CD4-positive, alpha-beta T cell treated with Interleukin-4 for 4 hours (primary cell): ENCODE measurements at regions not wholly inside any gene's neighbourhood (a gene's known extent, or its start where the extent isn't known, plus 50 kb on each side); places are given as distances from the start of the nearest gene placed in this dataset.

Experiments
- DNase-seq: peaks from one replicate; pipeline ENCODE4 v3.0.0-alpha.2; 2020

DNA sequence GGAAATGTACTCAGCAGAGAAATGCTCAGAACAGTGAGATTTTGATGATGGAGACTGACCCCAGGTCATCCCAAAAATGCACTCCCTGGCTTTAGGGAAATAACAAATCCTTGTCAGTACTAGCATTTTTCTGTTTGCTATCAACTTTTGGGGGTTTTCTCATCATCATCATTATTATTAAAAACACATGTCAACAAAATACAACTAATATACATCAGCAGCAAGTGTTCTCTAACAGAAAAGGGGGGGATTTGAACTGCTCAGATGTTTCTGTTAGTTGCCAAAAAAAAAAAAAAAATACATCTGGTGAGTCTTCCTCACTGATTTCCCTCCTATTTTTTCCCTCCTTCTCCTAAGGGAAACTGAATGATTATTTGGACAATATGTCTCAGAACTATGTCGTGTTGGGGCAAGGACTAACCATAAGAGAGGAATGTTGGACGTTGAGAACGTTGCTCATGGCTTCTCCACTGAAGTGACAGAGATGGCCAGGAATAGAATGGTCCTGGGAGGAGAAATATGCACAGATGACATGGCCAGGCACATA lies 230.0 kb upstream of the MCTP2 start:
- no peak for DNase-seq

DNA sequence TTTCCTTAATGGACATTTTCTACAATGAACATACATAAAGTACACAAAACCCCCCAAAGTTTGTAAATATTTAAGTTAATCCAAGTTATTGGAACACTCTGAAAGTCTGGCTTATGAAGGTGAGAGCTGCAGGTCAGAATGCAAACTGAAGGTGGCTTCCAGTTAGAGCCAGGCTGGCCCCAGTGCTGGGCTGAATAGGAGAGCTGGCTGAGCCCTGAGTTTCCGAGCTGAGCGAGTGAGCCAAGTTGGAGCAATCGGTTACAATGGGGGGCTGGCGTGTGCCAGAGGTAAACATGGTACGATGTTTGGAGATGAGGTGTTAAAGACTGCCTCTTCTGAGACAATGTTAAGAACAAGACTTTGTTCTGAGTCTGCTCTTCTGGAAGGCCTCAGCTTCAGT lies 230.8 kb upstream of the MCTP2 start:
- DNase-seq = no peak

DNA sequence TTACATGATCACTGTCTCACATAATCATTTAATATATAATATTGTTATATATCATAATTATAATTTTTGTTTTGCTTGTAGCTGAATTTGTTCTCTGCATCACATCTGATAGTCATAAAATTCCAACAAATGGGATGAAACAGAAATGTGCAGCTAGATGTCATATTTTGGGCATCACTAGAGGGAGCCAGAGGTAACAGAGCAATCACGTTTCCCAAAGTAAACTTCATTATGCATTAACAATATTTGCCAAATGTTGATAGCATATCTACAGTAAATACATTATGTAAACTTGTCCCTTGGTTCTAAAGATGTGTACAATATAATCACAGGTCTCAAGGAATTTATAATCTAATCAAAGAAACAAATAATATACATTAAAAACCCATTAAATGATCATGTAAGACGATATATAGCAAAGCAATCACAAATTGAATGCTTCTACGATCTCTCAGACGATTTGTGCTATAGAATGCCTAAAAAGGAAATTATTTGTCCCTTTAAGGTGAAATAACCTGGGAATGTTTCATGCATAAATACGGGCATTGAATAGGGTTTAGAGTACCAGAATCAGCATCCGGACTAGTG lies 234.2 kb upstream of the MCTP2 start:
- DNase-seq = no peak

DNA sequence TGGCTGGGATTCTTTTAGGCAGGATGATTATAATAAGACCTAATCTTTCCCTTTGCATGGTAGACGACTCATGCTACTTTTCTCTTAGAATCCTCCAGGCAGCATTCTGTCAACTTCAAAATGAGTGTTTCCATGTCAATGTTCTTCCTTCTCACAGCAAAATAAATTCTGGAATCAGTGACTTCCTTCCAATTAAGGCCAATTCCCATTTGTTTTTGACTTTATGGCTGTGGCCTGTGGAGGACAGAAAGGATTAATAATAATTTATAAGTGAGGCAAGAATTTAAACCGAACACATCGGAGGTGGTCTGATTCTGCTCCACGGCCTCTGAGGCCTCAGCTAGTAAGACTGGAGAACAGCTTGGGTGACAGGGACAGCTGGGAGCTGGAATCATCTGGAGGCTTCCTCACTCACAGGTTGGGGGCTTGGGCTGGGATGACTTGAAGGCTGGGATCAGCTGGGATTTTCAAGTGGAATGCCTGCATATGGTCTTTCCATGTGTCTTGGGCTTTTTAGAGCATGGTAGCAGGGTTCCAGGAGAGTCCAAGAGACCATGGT lies 241.8 kb upstream of the MCTP2 start:
- no peak for DNase-seq

DNA sequence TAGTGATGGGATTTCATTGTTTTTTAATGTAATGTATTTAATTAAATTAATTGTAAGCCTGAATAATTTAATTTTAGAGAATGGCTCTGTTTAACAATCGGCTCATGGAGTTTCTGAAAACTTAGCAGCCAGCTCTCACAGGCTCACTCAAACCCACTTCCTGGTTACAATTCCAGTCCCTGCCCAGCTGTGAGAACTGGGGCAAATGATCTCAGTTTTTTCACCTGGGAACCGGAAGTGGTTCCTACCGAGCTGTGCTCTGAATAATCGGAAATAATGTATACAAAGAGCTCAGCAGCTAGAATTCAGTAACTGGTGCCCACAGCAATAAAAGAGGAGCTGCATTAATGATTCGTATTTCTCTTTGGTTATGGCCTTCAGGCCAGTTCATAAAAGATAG lies 244.3 kb upstream of the MCTP2 start:
- peak; percentile 36 for DNase-seq

DNA sequence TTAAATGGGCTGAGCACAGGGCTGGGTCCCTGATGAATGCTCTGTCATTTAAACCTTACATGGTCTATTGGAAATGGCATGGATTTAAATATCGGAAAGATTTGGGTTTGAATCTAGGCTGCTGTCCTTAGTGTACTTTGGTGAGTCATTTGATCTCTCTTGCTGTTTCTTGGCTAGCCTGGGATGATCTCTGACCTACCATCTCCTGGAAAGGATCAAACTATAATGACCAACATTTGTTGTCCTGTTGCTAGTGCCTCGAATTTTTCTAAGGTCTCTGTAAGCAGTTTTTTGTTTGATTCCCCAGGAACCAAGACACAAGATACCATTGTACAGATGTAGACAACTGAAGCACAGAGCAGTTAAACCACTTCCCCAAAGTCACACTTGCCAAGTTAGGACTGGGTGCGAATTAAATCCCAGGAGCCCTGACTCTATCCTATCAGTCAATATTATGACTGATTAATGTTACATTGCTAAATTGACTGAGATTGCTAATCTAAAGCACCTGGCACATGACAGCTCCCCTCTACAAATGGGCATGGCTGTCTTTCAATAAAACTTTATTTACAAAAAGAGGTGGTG lies 244.9 kb upstream of the MCTP2 start:
- DNase-seq = no peak

DNA sequence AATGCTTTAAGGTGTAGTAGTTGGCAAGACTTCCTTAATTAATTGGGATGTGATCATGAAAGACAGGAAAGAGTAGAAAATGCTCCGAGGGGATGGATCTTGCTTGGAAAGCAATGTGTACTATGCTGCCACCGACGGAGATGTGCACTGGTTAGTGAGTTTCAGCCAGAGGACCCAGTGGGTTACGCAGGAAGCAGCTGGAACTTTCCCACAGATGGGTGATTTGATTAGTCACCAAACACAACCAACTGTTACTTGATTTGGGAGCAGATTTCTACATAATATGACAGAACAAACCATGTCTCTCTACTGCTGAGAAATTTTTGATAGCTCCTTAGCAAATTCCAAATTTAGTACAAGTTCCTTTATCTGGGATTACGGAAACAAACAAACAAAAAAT lies 245.4 kb upstream of the MCTP2 start:
- no peak for DNase-seq

DNA sequence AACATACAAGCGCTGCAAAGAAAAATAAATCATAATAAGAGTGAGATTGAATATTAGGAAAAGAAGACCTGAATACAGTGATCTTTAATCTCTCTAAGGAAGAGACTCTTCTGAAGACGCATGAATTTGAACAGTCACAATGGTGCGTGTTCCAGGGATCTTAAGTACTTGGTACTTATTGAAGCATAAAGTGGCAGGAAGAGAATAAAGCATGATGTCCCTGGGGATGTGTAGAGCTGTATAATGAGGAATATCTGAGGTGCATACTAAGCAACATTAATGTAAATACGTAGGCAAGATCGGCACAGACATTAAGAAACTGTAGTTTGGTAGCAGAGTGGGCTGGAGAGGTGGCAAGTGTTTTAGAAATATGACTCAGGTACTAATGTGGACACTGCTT lies 246.2 kb upstream of the MCTP2 start:
- DNase-seq = no peak

DNA sequence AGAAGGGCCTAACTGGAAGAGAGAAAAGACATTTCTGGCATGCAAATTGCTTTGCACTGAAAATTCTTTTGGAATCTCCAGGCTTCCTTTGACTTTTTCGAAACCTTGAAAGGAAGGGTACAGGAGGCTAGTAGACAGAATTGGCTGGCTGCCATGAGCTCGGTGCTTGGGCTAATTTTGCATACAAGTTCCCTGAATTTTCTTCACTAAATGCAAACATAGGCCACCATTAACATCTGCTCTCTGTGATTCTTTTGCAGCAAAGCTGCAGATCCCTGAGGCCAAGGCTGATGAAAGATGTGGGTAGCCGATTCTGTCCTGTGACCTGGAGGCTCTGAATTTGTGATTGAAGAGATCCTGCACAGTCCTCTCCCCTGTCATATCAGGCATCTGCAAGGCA lies 247.8 kb upstream of the MCTP2 start:
- DNase-seq = no peak

DNA sequence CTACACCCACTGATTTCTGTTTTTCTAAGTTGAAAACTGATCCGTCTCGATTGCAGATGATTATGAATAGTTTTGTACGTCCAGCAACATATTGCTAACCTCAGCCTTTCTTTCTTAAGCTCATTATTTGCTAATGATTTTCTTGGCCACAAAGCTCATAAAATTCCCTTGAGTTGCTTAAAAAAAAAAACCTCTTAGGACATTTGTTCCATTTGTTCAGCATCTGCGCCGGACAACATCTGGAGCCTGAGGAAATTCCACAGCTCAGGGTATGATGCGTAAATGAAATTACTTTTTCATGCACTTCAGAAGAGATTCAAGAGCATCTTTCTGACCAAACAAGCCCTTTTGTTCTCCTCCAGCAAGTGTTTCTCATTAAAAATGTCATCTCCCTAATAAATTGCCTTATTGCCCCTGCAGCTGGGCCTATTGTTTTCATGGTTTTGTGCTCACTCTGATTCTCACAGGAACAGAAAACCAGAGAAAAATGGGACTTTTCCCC lies 249.1 kb upstream of the MCTP2 start:
- no peak for DNase-seq

DNA sequence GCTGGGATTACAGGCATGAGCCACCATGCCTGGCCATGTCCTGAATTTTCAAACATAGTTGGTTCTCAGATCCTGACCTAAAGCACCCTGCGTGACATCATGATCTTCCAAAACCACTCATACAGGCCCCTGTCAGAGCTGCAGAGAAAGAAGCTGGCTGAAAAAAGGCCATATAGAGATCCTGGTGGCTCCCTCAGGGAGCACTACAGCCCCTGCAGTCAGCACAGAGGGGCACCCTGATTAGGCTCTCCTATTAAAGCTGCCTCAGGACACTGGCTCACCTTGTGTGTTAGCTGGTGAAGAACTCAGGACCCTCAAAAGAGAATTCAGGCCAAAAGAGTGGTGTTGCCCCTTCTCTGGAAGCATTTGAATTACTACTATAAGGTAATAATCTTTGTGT lies 249.7 kb upstream of the MCTP2 start:
- DNase-seq = no peak

DNA sequence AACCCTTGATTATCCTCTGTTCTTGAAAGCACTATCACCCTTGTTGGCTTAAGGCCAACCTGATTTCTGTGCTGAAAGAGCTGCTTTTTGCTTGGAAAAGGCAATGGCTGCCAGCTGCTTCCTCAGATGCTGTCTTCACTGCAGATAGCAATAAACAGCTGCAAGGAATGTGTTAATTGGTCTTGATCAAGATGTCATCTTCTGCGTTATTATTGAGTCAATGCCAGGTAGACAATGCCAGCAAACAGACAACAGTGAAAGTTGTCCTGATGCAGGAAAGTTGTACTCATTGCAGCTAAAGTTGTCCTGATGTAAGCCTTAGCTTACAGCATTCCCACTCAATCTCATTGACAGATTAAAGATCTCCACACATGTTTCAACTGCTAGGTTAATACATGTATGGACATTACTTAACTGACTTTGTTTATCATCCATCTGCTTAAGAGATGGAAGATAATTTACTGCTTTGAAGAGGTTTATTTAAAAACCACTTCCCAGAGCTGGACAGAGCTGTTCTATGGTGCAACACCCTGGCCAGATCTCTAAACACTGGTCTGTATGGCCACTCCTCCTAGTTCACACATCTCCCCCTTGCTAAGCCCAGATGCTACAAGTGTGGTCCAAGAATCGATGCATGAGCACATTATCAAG lies 251.0 kb upstream of the MCTP2 start:
- no peak for DNase-seq

DNA sequence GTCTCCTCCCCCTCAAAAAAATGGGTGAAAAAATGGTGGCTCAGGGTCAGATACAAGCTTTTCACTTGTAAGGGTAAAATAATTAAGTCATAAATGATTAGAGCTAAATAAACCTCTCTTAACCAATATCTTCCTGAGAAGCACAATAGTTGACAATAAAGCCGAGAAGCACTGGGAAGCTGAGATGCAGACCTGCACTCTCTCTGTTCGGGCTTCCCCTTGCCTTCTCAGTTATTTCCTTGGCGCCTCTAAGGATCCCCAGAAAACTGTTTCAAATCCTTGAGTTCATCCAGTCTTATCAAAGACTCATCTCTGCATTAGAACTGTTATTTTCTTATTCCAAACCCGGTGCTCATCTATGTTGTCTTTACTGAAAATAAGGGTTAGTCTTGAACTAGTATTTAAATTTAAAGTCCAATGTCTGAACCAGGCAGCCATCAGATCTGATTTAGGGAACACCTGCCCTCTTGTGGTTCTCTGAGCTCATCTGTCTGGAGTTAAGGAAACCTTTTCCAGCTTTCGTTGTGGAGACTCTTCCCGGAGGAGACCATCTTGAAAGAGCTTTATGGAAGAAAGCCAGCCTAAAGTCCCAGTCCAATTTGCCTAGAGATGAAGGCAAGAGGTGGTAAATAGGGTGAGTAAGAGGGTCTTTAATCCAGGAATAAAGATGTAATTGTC lies 256.4 kb upstream of the MCTP2 start:
- DNase-seq = no peak

DNA sequence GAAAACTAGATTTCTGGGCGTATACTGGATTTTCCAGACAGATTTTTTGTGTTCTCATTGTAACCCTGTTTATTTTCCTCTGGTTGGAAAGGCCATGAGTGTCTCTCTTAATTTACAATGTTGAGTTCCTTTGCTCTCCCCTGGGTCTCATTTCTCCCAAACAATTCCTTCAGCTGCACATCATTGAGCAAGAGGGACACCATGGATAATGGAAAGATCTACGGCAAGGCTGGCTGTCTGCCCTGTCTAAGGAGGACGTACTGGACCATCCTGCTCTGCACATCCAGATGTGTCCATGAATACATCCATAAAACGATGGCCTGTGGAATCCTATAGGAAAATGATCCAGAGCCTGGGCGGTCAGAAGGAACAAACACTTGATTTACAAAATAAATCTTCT lies 258.1 kb upstream of the MCTP2 start:
- DNase-seq = no peak

DNA sequence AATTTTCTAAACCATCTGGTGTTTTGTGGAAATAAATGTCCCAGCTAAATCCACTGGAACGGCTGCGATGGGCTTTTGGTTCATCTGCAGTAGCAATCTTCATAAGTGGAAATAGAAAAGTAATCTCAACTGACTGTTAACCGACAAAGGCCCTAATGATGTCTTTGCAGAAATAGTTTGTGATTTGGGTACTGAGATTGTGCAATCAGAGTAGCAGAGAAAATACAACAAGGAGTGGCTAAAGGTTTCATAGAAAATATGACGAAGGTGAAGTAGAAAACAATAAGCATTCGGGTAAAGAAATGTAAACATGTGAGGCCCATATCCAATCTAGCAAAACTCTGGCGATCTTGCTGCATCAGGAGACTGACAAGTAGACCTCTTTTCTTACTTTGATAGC lies 262.6 kb upstream of the MCTP2 start:
- DNase-seq = no peak

DNA sequence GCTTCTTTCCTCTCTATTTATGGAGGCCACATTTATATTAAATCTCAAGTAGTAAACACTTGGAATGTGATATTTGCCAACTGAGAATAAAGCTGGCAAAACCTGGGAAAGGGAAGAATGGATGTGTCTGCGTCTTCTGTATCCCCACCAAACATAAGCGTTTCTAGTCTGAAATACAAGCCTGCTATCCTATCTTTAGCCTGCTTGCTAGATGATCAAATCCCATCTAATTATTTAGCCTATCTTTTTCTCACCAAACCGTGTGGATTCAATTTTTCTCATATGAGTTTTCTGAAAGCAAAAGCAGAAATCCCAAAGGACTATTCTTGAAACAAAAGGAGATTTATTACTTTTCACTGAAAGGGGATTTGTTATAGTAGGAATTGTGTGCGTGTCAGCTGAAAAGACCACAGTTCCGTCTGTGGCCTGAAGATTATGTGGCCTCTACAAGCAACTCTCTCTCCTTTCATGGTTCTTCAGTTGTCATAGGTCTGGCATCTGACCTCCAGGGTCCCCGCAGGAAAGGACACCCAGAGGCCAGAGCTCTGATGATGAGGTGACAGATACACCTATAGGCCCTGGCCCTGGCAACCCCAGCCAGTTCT lies 266.0 kb upstream of the MCTP2 start:
- DNase-seq = no peak

DNA sequence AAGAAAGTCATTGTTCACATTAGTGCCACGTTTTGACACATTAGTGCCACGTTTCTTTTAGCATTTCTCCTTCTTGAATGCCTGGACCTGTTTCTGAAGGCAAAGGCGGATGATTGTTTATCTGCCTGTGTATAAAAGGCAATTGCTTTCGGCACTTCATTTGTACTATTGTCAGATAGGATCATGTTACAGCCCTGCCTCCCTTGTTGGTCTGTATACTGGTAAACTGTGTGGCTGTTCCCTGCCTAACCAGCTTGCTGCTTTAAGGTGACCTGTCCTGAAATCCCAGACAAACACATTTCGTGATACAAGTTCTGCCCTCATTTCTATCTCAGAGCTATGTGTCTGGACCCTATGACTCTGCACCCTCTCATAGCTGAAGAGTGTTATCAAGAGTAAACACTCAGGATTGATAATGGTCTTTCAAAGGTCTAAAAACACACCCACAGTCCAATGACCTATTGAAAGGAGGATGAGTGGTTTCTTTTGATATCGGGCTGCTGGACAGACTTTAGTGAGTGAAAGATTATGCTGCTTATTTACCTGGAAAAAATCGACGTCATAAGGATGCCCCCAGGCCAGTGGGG lies 276.3 kb upstream of the MCTP2 start:
- DNase-seq = no peak

DNA sequence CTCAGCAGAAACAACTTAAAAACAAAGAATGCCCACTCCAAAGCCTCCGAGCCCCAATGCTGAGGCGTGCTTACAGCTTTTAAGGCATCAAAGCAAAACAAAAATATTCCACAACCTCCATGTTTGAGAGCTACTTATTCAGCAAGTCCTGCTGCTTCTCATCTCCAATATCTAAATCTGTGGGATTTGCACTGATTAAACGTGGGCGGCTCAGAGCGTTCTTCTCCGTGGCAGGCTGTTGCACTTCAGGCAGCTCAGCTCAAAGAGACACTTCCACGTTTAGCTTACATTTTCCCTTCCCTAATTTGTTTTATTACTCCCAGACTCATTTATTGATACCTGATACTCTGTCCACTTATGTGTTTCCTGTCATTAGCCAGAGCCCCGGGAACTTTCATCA lies 282.6 kb upstream of the MCTP2 start:
- no peak for DNase-seq

DNA sequence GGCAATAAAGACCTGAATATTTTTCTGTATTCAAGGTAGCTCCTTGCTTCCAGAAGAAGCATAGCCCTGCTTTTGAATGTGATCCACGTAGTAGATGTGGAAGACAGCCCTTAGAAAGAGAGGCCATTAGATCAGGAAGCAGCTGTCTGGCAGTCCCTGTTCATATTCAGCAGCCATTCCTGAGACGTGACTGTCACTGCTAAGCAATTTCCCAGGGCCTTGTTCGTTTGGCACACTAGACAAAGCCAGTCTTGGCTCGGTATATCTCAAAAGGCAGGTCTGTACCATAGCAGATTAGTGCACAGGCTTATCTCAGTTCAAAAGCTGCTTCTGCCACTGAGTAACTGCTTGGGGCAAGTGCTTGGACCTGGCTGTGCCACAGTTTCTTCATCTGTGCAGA lies 287.8 kb upstream of the MCTP2 start:
- DNase-seq = no peak

DNA sequence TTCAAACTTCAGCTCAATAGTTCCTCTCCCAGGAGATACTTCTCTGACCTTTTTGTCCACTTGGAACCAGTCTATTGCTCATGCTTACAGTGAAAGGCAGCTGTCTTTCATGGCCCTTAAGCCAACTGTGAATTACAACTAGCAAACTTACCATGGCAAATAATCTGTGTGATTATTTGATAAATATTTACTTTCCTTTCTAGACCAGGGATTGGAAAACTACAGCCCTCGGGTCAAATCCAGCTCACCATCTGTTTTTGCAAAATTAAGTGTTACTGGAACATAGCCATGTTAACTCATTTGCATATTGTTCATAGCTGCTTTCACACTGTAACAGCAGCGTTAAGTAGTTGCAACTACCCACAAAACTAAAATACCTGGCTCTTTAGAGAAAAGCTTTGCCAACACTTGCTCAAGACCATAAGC lies 289.1 kb upstream of the MCTP2 start:
- DNase-seq = no peak

DNA sequence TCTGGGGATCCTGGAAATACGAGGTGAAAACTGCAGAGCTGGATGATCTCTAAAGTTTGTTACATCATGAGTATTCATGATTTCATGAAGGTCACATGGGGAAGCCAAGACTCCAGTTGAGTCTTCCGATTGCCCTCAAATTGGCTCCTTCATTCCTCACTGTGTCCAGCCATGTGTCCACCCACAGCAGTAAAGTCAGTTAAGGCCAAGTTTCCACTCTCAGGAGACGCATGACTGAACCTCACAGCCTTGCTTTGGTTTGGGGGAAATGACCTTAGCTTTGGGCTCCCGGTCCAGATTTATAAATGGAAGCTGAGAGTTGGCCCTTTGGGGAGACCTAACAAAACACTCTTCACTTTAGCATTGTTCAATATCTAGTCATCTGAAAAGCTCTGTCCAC lies 289.7 kb upstream of the MCTP2 start:
- DNase-seq = no peak

DNA sequence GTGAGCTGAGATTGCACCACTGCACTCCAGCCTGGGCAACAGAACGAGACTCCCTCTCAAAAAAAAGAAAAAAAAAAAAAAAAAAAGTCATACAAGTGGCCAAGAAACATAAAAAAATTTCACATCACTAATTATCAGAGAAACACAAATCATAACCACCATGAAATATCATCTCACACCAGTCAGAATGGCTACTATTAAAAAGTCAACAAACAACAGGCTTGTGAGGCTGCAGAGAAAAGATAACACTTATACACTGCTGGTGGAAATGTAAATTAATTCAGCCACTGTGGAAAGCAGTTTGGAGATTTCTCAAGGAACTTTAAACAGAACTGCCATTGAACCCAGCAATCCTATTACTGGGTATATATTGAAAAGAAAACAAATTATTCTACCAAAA lies 291.1 kb upstream of the MCTP2 start:
- DNase-seq = no peak
